ENCODE measurements at regions not wholly inside any gene's neighbourhood (a gene's known extent, or its start where the extent isn't known, plus 50 kb on each side); places are given as distances from the start of the nearest gene placed in this dataset.
"Not testable (repeated sequence)": the region's sequence is repeated elsewhere in the genome, so short reads cannot be mapped to it uniquely, and the experiment has no call there.

- intact Hi-C loops (cut with micrococcal nuclease): no loop called here
- DNase-seq (ENCODE audit: low read depth, low spot score) (no peak), FAIRE-seq (no peak)
- no peaks in the 10 kb centered on the region for H3K9me3 ChIP-seq (replicated peaks; ENCODE audit: control insufficient read depth, insufficient read depth, low read length)
- BruUV-seq (replicated peaks): no TSS peak
- H3K79me2 ChIP-seq (ENCODE audit: control insufficient read depth, insufficient read depth, low read length): no peaks in the 10 kb centered on the region
- no peaks in the 10 kb centered on the region for H4K20me1 ChIP-seq (replicated peaks; ENCODE audit: control insufficient read depth, extremely low read depth, insufficient read depth, low read length)
- no peak overlapping the region for H3K9ac ChIP-seq (replicated peaks; ENCODE audit: extremely low read depth, insufficient read depth, low read length)
- CTCF ChIA-PET: no interaction called here
- no peaks in the 10 kb centered on the region for H3K27me3 ChIP-seq (ENCODE audit: control insufficient read depth in 2 of 2, insufficient read depth in 2 of 2, low read length in 2 of 2)
- no peak overlapping the region for H3K4me3 ChIP-seq (replicated peaks in 1 of 3; ENCODE audit: insufficient read depth in 1 of 3, low read depth in 1 of 3, low read length in 3 of 3)
- no peaks in the 10 kb centered on the region for H3K36me3 ChIP-seq (ENCODE audit: control insufficient read depth in 2 of 2, extremely low read depth in 1 of 2, insufficient read depth in 2 of 2, low read length in 2 of 2)
- H3K27ac ChIP-seq (ENCODE audit: insufficient read depth, low read depth, low read length): no peak overlapping the region
- TF ChIP-seq GATA2 (IDR thresholded peaks at IDR 0.05; ENCODE audit: insufficient read depth, insufficient read length, low read depth, low read length) (no peak), JUN (IDR thresholded peaks at IDR 0.05; ENCODE audit: borderline replicate concordance, insufficient read depth, insufficient read length, low read depth) (no peak), FOS (IDR thresholded peaks at IDR 0.05; ENCODE audit: borderline replicate concordance, insufficient read depth, low read length) (no peak)
- dilution Hi-C loops (cut with MboI; ENCODE audit: extremely low pct_ligation_motif_present, low sequenced_read_pairs): no loop called here
- H2AFZ ChIP-seq (ENCODE audit: low read depth, low read length): no peak overlapping the region
- no peaks in the 10 kb centered on the region for H3K9me1 ChIP-seq (replicated peaks; ENCODE audit: control insufficient read depth, extremely low read depth, insufficient read depth, low read length)
- POLR2A ChIA-PET: no interaction called here
- H3K4me2 ChIP-seq (ENCODE audit: insufficient read depth, low read length): no peak overlapping the region
- H3K4me1 ChIP-seq (ENCODE audit: control insufficient read depth, extremely low read depth, insufficient read depth, low read length): no peaks in the 10 kb centered on the region
Observed at GRCh38 chrX:66961665-66962064, 322.8 kb upstream of the EDA2R start.

GRCh38 chrX:66931713-66932112 lies 292.8 kb upstream of the EDA2R start:
- intact Hi-C loops (cut with micrococcal nuclease): no loop called here
- no peak for TF ChIP-seq GATA2 (IDR thresholded peaks at IDR 0.05; ENCODE audit: insufficient read depth, insufficient read length, low read depth, low read length)
- TF ChIP-seq POLR2AphosphoS5 (IDR thresholded peaks at IDR 0.05; ENCODE audit: insufficient read depth, low read depth, low read length): no peak
- no peak for TF ChIP-seq CTCF (IDR thresholded peaks at IDR 0.05; ENCODE audit: extremely low read depth in 1 of 2, insufficient read depth in 1 of 2, low read depth in 1 of 2, low read length in 2 of 2)
- no peak for TF ChIP-seq POLR2A (IDR thresholded peaks at IDR 0.05; ENCODE audit: low read depth, low read length)
- TF ChIP-seq EZH2 (IDR thresholded peaks at IDR 0.05; ENCODE audit: borderline replicate concordance, low read depth, low read length, severe bottlenecking): no peak
- no peak for TF ChIP-seq JUN (IDR thresholded peaks at IDR 0.05; ENCODE audit: borderline replicate concordance, insufficient read depth, insufficient read length, low read depth)
- no peak for TF ChIP-seq MAX (IDR thresholded peaks at IDR 0.05; ENCODE audit: insufficient read depth, insufficient read length)
- no peak for TF ChIP-seq FOS (IDR thresholded peaks at IDR 0.05; ENCODE audit: borderline replicate concordance, insufficient read depth, low read length)
- TF ChIP-seq MYC (IDR thresholded peaks at IDR 0.05; ENCODE audit: low read depth, low read length): no peak
- DNase-seq (ENCODE audit: low read depth, low spot score) (no peak), FAIRE-seq (no peak)
- Histone ChIP-seq H3K9me1 (replicated peaks; ENCODE audit: control insufficient read depth, extremely low read depth, insufficient read depth, low read length) (no peaks in the 10 kb centered on the region), H3K36me3 (ENCODE audit: control insufficient read depth in 2 of 2, extremely low read depth in 1 of 2, insufficient read depth in 2 of 2, low read length in 2 of 2) (no peaks in the 10 kb centered on the region), H3K27ac (ENCODE audit: insufficient read depth, low read depth, low read length) (no peak overlapping the region), H3K4me1 (ENCODE audit: control insufficient read depth, extremely low read depth, insufficient read depth, low read length) (no peaks in the 10 kb centered on the region), H2AFZ (ENCODE audit: low read depth, low read length) (no peak overlapping the region), H3K4me2 (ENCODE audit: insufficient read depth, low read length) (no peak overlapping the region), H3K79me2 (ENCODE audit: control insufficient read depth, insufficient read depth, low read length) (no peaks in the 10 kb centered on the region), H3K4me3 (replicated peaks in 1 of 3; ENCODE audit: insufficient read depth in 1 of 3, low read depth in 1 of 3, low read length in 3 of 3) (no peak overlapping the region), H3K9ac (replicated peaks; ENCODE audit: extremely low read depth, insufficient read depth, low read length) (no peak overlapping the region), H4K20me1 (replicated peaks; ENCODE audit: control insufficient read depth, extremely low read depth, insufficient read depth, low read length) (no peaks in the 10 kb centered on the region), H3K9me3 (replicated peaks; ENCODE audit: control insufficient read depth, insufficient read depth, low read length) (no peaks in the 10 kb centered on the region), H3K27me3 (ENCODE audit: control insufficient read depth in 2 of 2, insufficient read depth in 2 of 2, low read length in 2 of 2) (no peaks in the 10 kb centered on the region)
- ChIA-PET CTCF (no interaction called here), POLR2A (no interaction called here)
- dilution Hi-C loops (cut with MboI; ENCODE audit: extremely low pct_ligation_motif_present, low sequenced_read_pairs): no loop called here
- no TSS peak for BruUV-seq (replicated peaks)

GRCh38 chrX:66930516-66930915 lies 291.6 kb upstream of the EDA2R start:
- H3K9me1 ChIP-seq (replicated peaks; ENCODE audit: control insufficient read depth, extremely low read depth, insufficient read depth, low read length); H3K79me2 ChIP-seq (ENCODE audit: control insufficient read depth, insufficient read depth, low read length); H3K9ac ChIP-seq (replicated peaks; ENCODE audit: extremely low read depth, insufficient read depth, low read length); H2AFZ ChIP-seq (ENCODE audit: low read depth, low read length); intact Hi-C loops (cut with micrococcal nuclease); H3K27me3 ChIP-seq (ENCODE audit: control insufficient read depth in 2 of 2, insufficient read depth in 2 of 2, low read length in 2 of 2); dilution Hi-C loops (cut with MboI; ENCODE audit: extremely low pct_ligation_motif_present, low sequenced_read_pairs); CTCF ChIA-PET; DNase-seq (ENCODE audit: low read depth, low spot score); FAIRE-seq; H3K4me1 ChIP-seq (ENCODE audit: control insufficient read depth, extremely low read depth, insufficient read depth, low read length); H3K27ac ChIP-seq (ENCODE audit: insufficient read depth, low read depth, low read length); BruUV-seq (replicated peaks); POLR2A ChIA-PET; H3K4me2 ChIP-seq (ENCODE audit: insufficient read depth, low read length); H3K36me3 ChIP-seq (ENCODE audit: control insufficient read depth in 2 of 2, extremely low read depth in 1 of 2, insufficient read depth in 2 of 2, low read length in 2 of 2); H3K4me3 ChIP-seq (replicated peaks in 1 of 3; ENCODE audit: insufficient read depth in 1 of 3, low read depth in 1 of 3, low read length in 3 of 3); H4K20me1 ChIP-seq (replicated peaks; ENCODE audit: control insufficient read depth, extremely low read depth, insufficient read depth, low read length); H3K9me3 ChIP-seq (replicated peaks; ENCODE audit: control insufficient read depth, insufficient read depth, low read length): not testable (repeated sequence)
